HEK293 (cell line): ENCODE measurements at regions not wholly inside any gene's neighbourhood (a gene's known extent, or its start where the extent isn't known, plus 50 kb on each side); places are given as distances from the start of the nearest gene placed in this dataset.

Experiments used
- CTCF ChIA-PET: fragments of 350-600 bp; formaldehyde crosslinking; extraction: SDS; loops from one replicate; lab custom pipeline; 2021; ENCODE audit warnings: antibody characterized with exemption; lab: Yijun Ruan, JAX
- POLR2A ChIA-PET: fragments of 300-600 bp; formaldehyde crosslinking; extraction: SDS; loops from one replicate; lab custom pipeline; 2020; ENCODE audit warnings: antibody characterized with exemption, inconsistent platforms; lab: Yijun Ruan, JAX
- H3K27ac ChIP-seq: fragments of 200-500 bp; sonication (Bioruptor generic); 2 replicates; pipeline ENCODE4 v1.5.1; 2014; ENCODE audit warnings: low read depth, low read length, control low read depth, inconsistent platforms; ENCODE audit errors: extremely low read depth
- H3K36me3 ChIP-seq, 2 experiments: fragments of 200-500 bp in 1 of 2; sonication (Bioruptor generic) in 1 of 2; 1 replicate in 1 of 2; 2 replicates in 1 of 2; pipeline ENCODE4 v1.5.1; 2014 to 2017; ENCODE audit warnings: inconsistent platforms in 2 of 2, low read length in 2 of 2; ENCODE audit not compliant: control insufficient read depth in 2 of 2, insufficient read depth in 1 of 2
- H3K4me1 ChIP-seq: fragments of 200-500 bp; sonication (Bioruptor generic); 2 replicates; pipeline ENCODE4 v1.5.1; 2014; ENCODE audit warnings: mild to moderate bottlenecking, low read length, inconsistent platforms; ENCODE audit not compliant: control insufficient read depth, insufficient read depth
- H3K4me3 ChIP-seq: 2 replicates; pipeline ENCODE4 v1.5.1; 2011; ENCODE audit warnings: low read depth, mild to moderate bottlenecking, control low read depth, low read length, moderate library complexity
- H3K9me3 ChIP-seq: fragments of 200-500 bp; sonication (Bioruptor generic); 2 replicates; pipeline ENCODE4 v1.5.1; 2014; ENCODE audit warnings: low read depth, low read length, inconsistent platforms; ENCODE audit not compliant: control insufficient read depth, insufficient read depth
- KLF1 ChIP-seq: fragments of 450-650 bp; formaldehyde crosslinking; IDR thresholded peaks from 2 replicates; pipeline ENCODE4 v1.5.1; 2016; ENCODE audit warnings: missing biosample characterization, missing genetic modification characterization
- PRDM6 ChIP-seq: fragments of 450-650 bp; formaldehyde crosslinking; IDR thresholded peaks from 2 replicates; pipeline ENCODE4 v1.5.1; 2017; ENCODE audit warnings: missing biosample characterization, missing genetic modification characterization
- SCRT1 ChIP-seq: fragments of 450-650 bp; formaldehyde crosslinking; IDR thresholded peaks from 2 replicates; pipeline ENCODE4 v1.5.1; 2016; ENCODE audit warnings: missing biosample characterization, missing genetic modification characterization, borderline replicate concordance
- SP2 ChIP-seq: fragments of 450-650 bp; formaldehyde crosslinking; IDR thresholded peaks from 2 replicates; pipeline ENCODE4 v1.5.1; 2016; ENCODE audit warnings: missing biosample characterization, missing genetic modification characterization
- ZBTB48 ChIP-seq: fragments of 450-650 bp; formaldehyde crosslinking; IDR thresholded peaks from 2 replicates; pipeline ENCODE4 v1.5.1; 2016; ENCODE audit warnings: missing biosample characterization, missing genetic modification characterization
- ZFHX2 ChIP-seq: fragments of 450-650 bp; formaldehyde crosslinking; conservative IDR thresholded peaks from 2 replicates; pipeline ENCODE4 v1.5.1; 2016; ENCODE audit warnings: missing biosample characterization, missing genetic modification characterization
- ZNF112 ChIP-seq: fragments of 450-650 bp; formaldehyde crosslinking; IDR thresholded peaks from 2 replicates; pipeline ENCODE4 v1.5.0; 2017; ENCODE audit warnings: missing biosample characterization, missing genetic modification characterization
- ZNF114 ChIP-seq: fragments of 450-650 bp; formaldehyde crosslinking; IDR thresholded peaks from 2 replicates; pipeline ENCODE4 v1.5.0; 2017; ENCODE audit warnings: missing biosample characterization, missing genetic modification characterization
- ZNF138 ChIP-seq: fragments of 450-650 bp; formaldehyde crosslinking; IDR thresholded peaks from 2 replicates; pipeline ENCODE4 v1.5.1; 2016; ENCODE audit warnings: missing biosample characterization, missing genetic modification characterization, borderline replicate concordance
- ZNF174 ChIP-seq: fragments of 450-650 bp; formaldehyde crosslinking; IDR thresholded peaks from 2 replicates; pipeline ENCODE4 v1.5.0; 2017; ENCODE audit warnings: missing biosample characterization, mild to moderate bottlenecking, missing genetic modification characterization
- ZNF184 ChIP-seq: fragments of 450-650 bp; IDR thresholded peaks from 2 replicates; pipeline ENCODE4 v1.5.1; 2018; ENCODE audit warnings: missing biosample characterization, mild to moderate bottlenecking, missing genetic modification characterization
- ZNF19 ChIP-seq: fragments of 450-650 bp; formaldehyde crosslinking; IDR thresholded peaks from 2 replicates; pipeline ENCODE4; 2016; ENCODE audit warnings: missing biosample characterization, missing genetic modification characterization, low read depth
- ZNF223 ChIP-seq: fragments of 450-650 bp; formaldehyde crosslinking; IDR thresholded peaks from 2 replicates; pipeline ENCODE4 v1.5.1; 2016; ENCODE audit warnings: missing biosample characterization, missing genetic modification characterization
- ZNF280D ChIP-seq: fragments of 450-650 bp; formaldehyde crosslinking; IDR thresholded peaks from 2 replicates; pipeline ENCODE4 v1.5.1; 2016; ENCODE audit warnings: missing biosample characterization, missing genetic modification characterization
- ZNF521 ChIP-seq: fragments of 450-650 bp; formaldehyde crosslinking; IDR thresholded peaks from 2 replicates; pipeline ENCODE4 v1.5.1; 2017; ENCODE audit warnings: missing biosample characterization, mild to moderate bottlenecking, missing genetic modification characterization
- ZNF561 ChIP-seq: fragments of 450-650 bp; IDR thresholded peaks from 2 replicates; pipeline ENCODE4 v1.5.1; 2018; ENCODE audit warnings: missing biosample characterization, missing genetic modification characterization, borderline replicate concordance
- ZNF600 ChIP-seq: fragments of 450-650 bp; formaldehyde crosslinking; IDR thresholded peaks from 2 replicates; pipeline ENCODE4 v1.5.1; 2016; ENCODE audit warnings: missing biosample characterization, missing genetic modification characterization
- ZNF621 ChIP-seq: fragments of 450-650 bp; formaldehyde crosslinking; IDR thresholded peaks from 2 replicates; pipeline ENCODE4 v1.5.1; 2017; ENCODE audit warnings: missing biosample characterization, missing genetic modification characterization
- ZNF624 ChIP-seq: fragments of 450-650 bp; formaldehyde crosslinking; IDR thresholded peaks from 2 replicates; pipeline ENCODE4 v1.5.1; 2017; ENCODE audit warnings: missing biosample characterization, missing genetic modification characterization
- ZNF645 ChIP-seq: fragments of 450-650 bp; formaldehyde crosslinking; IDR thresholded peaks from 2 replicates; pipeline ENCODE4; 2016; ENCODE audit warnings: missing biosample characterization, missing genetic modification characterization
- ZNF664 ChIP-seq: fragments of 450-650 bp; formaldehyde crosslinking; IDR thresholded peaks from 2 replicates; pipeline ENCODE4 v1.5.1; 2016; ENCODE audit warnings: missing biosample characterization, missing genetic modification characterization
- ZNF768 ChIP-seq: fragments of 450-650 bp; formaldehyde crosslinking; IDR thresholded peaks from 2 replicates; pipeline ENCODE4 v1.5.1; 2018; ENCODE audit warnings: missing biosample characterization, mild to moderate bottlenecking, missing genetic modification characterization
- ZNF776 ChIP-seq: fragments of 450-650 bp; formaldehyde crosslinking; IDR thresholded peaks from 2 replicates; pipeline ENCODE4 v1.5.0; 2017; ENCODE audit warnings: missing biosample characterization, missing genetic modification characterization, borderline replicate concordance
- ZNF777 ChIP-seq: fragments of 450-650 bp; formaldehyde crosslinking; IDR thresholded peaks from 2 replicates; pipeline ENCODE4 v1.5.1; 2017; ENCODE audit warnings: missing biosample characterization, missing genetic modification characterization, borderline replicate concordance
- ZNF830 ChIP-seq: fragments of 450-650 bp; IDR thresholded peaks from 2 replicates; pipeline ENCODE4 v1.5.0; 2018; ENCODE audit warnings: missing biosample characterization, missing genetic modification characterization, low read depth, mild to moderate bottlenecking, moderate library complexity
- ZNF837 ChIP-seq: fragments of 450-650 bp; formaldehyde crosslinking; IDR thresholded peaks from 2 replicates; pipeline ENCODE4 v1.5.1; 2016; ENCODE audit warnings: missing biosample characterization, missing genetic modification characterization
- TF ChIP-seq, protein P1 (sequence below): fragments of 450-650 bp; formaldehyde crosslinking; IDR thresholded peaks from 2 replicates; pipeline ENCODE4 v1.5.1; 2016; ENCODE audit warnings: missing biosample characterization, missing genetic modification characterization

- Histone ChIP-seq H3K27ac (no peak overlapping the region), H3K4me3 (no peak overlapping the region), H3K9me3 (no peaks in the 10 kb centered on the region), H3K36me3 (no peaks in the 10 kb centered on the region), H3K4me1 (no peaks in the 10 kb centered on the region)
- no peak for TF ChIP-seq ZNF174 (tag by site-specific recombination)
- TF ChIP-seq ZNF561 (tag by site-specific recombination) = no peak
- TF ChIP-seq ZNF521 (tag by site-specific recombination) = no peak
- TF ChIP-seq ZNF768 (tag by site-specific recombination) = no peak
- no peak for TF ChIP-seq ZNF19 (tag by site-specific recombination)
- TF ChIP-seq ZNF837 = no peak
- no peak for TF ChIP-seq ZNF280D (tag by site-specific recombination)
- no peak for TF ChIP-seq ZNF600 (tag by site-specific recombination)
- no peak for TF ChIP-seq ZBTB48 (tag by site-specific recombination)
- TF ChIP-seq ZNF645 = no peak
- TF ChIP-seq SCRT1 = no peak
- TF ChIP-seq ZNF624 (tag by site-specific recombination) = no peak
- TF ChIP-seq ZNF776 (tag by site-specific recombination) = no peak
- no peak for TF ChIP-seq ZNF114 (tag by site-specific recombination)
- no peak for TF ChIP-seq ZNF223 (tag by site-specific recombination)
- no peak for TF ChIP-seq ZNF830
- no peak for TF ChIP-seq SP2
- POLR2A ChIA-PET = no interaction called here
- CTCF ChIA-PET = interaction anchor here (0.6 kb wide), 1 partner anchor 43 kb away, joined by 3 read pairs; no protein-coding TSS in a partner anchor
Observed at GRCh38 chr2:6617794-6618193, 247.9 kb downstream of the CMPK2 start.

DNA sequence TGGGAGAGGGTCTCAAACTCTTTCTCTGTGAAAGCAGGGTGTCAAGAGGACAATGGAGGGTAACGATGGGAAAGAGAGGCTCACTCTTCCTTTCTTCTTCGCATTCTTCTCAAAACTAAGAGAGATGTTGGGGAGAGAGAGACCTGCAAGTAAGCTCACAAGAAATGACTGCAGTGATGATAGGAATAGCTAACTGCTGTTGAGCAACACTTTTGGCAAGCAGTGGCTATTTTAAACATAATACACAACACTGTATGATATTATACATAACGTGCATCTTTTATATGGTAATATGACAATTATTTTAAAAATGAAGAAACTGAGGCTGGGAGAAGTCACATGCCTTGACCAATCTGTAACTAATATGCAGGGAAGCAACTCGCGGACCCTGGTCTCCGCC is 247.5 kb downstream of the CMPK2 start:
- ChIA-PET CTCF (no interaction called here), POLR2A (no interaction called here)
- no peak overlapping the region for H3K27ac ChIP-seq
- H3K36me3 ChIP-seq = no peaks in the 10 kb centered on the region
- no peaks in the 10 kb centered on the region for H3K4me1 ChIP-seq
- no peak overlapping the region for H3K4me3 ChIP-seq
- TF ChIP-seq ZNF621 (tag by site-specific recombination) (no peak), KLF1 (tag by site-specific recombination) (no peak), ZNF830 (no peak), ZNF184 (no peak), ZNF777 (tag by site-specific recombination) (no peak), PRDM6 (tag by site-specific recombination) (no peak), ZFHX2 (tag by site-specific recombination) (no peak), ZNF664 (tag by site-specific recombination) (no peak), ZNF112 (tag by site-specific recombination) (no peak), ZNF138 (tag by site-specific recombination) (no peak)
- TF ChIP-seq, protein P1, sequence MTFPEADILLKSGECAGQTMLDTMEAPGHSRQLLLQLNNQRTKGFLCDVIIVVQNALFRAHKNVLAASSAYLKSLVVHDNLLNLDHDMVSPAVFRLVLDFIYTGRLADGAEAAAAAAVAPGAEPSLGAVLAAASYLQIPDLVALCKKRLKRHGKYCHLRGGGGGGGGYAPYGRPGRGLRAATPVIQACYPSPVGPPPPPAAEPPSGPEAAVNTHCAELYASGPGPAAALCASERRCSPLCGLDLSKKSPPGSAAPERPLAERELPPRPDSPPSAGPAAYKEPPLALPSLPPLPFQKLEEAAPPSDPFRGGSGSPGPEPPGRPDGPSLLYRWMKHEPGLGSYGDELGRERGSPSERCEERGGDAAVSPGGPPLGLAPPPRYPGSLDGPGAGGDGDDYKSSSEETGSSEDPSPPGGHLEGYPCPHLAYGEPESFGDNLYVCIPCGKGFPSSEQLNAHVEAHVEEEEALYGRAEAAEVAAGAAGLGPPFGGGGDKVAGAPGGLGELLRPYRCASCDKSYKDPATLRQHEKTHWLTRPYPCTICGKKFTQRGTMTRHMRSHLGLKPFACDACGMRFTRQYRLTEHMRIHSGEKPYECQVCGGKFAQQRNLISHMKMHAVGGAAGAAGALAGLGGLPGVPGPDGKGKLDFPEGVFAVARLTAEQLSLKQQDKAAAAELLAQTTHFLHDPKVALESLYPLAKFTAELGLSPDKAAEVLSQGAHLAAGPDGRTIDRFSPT (tag by site-specific recombination) = no peak
- TF ChIP-seq, all 188 proteins: peak for 0
- H3K9me3 ChIP-seq = no peaks in the 10 kb centered on the region
